Adipocyte (in vitro differentiated cells): ENCODE measurements at regions not wholly inside any gene's neighbourhood (a gene's known extent, or its start where the extent isn't known, plus 50 kb on each side); places are given as distances from the start of the nearest gene placed in this dataset.
"Not testable (repeated sequence)": the region's sequence is repeated elsewhere in the genome, so short reads cannot be mapped to it uniquely, and the experiment has no call there.

Source experiments
- DNase-seq: peaks from one replicate; pipeline ENCODE4 v3.0.0-alpha.2; 2015; ENCODE audit warnings: low read depth
- H3K27me3 ChIP-seq: replicated peaks from 2 replicates; pipeline ENCODE4 v1.7.0; 2013; ENCODE audit warnings: mild to moderate bottlenecking, low read length, moderate library complexity; ENCODE audit not compliant: control insufficient read depth, insufficient read depth
- H3K36me3 ChIP-seq: 2 replicates; pipeline ENCODE4 v1.7.0; 2013; ENCODE audit warnings: low read length, mild to moderate bottlenecking, moderate library complexity; ENCODE audit not compliant: control insufficient read depth, insufficient read depth, severe bottlenecking
- H3K4me1 ChIP-seq: 2 replicates; pipeline ENCODE4 v1.7.0; 2013; ENCODE audit warnings: mild to moderate bottlenecking, low read length, moderate library complexity; ENCODE audit not compliant: control insufficient read depth, insufficient read depth
- H3K4me3 ChIP-seq: 2 replicates; pipeline ENCODE4 v1.7.0; 2013; ENCODE audit warnings: mild to moderate bottlenecking, low read length, moderate library complexity
- H3K9ac ChIP-seq: 2 replicates; pipeline ENCODE4 v1.7.0; 2013; ENCODE audit warnings: mild to moderate bottlenecking, low read length, moderate library complexity
- H3K9me3 ChIP-seq: 2 replicates; pipeline ENCODE4 v1.7.0; 2013; ENCODE audit warnings: mild to moderate bottlenecking, low read length, moderate library complexity; ENCODE audit not compliant: control insufficient read depth

DNA sequence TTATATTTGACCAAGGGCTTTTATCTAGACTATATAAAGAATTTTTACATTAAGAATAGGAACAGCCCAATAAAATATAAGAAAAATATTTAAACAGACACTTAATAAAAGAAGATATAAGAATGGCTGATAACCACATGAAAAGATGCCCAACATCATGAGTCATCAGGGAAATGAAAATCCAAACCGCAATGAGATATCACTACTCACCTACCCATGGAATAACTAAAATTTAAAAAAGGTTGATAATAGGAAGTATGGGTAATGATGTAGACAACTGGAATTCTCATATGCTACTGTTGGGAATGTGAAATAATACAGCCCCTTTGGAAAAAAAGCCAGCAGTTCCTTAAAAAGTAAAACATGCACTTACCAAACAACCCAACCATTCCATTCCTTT lies 206.9 kb upstream of the PCSK5 start:
- Histone ChIP-seq H3K4me3 (no peak overlapping the region), H3K4me1 (no peaks in the 10 kb centered on the region), H3K27me3 (no peaks in the 10 kb centered on the region), H3K9me3 (no peaks in the 10 kb centered on the region), H3K9ac (no peak overlapping the region), H3K36me3 (no peaks in the 10 kb centered on the region)
- no peak for DNase-seq

DNA sequence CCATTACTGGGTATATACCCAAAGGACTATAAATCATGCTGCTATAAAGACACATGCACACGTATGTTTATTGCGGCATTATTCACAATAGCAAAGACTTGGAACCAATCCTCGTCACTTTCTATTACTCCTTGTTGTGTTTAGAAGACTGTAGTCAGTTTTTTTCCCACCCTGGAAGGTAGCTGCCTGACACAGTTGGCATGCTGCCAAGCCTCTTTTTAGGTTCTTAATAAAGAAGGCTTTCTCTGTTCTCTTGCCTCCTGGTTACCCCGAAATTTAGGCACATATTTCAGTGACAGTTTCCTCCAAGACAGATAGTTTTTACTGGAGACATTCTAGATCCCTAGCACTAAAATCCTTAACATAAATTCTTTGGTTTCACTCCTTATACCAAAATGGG lies 205.4 kb upstream of the PCSK5 start:
- Histone ChIP-seq H3K9ac (no peak overlapping the region), H3K36me3 (no peaks in the 10 kb centered on the region), H3K9me3 (no peaks in the 10 kb centered on the region), H3K4me1 (no peaks in the 10 kb centered on the region), H3K4me3 (no peak overlapping the region), H3K27me3 (no peaks in the 10 kb centered on the region)
- DNase-seq: no peak

DNA sequence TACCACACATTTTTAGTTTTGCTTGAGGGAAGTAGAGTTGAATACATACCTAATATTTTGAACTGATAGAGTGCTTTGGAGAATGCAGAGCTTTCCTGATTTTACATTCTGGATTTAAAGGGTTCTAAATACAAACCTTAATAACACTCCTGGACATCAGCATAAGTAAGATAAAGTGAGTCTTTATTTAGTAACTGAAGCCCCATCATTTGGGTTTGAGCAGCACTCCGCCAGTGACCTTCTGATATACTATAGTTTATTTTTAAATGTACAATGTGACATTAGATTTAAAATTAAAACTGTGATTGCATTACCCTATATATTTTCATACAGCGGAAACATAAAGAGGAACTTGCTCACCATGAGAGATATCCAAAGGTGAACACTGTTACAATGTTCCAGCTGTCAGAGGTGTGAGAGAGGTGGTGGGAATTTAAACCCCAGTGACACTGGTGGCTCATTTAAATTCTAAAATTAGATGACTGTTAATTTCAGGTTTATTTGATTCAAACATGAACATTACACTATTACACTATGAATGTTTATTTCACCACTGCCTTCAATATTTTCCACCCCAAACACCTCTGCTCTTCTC lies 203.0 kb upstream of the PCSK5 start:
- no peaks in the 10 kb centered on the region for H3K27me3 ChIP-seq
- no peaks in the 10 kb centered on the region for H3K36me3 ChIP-seq
- no peak overlapping the region for H3K9ac ChIP-seq
- H3K4me1 ChIP-seq: no peaks in the 10 kb centered on the region
- peaks cover 6% of the 10 kb centered on the region for H3K9me3 ChIP-seq
- DNase-seq: no peak
- no peak overlapping the region for H3K4me3 ChIP-seq

DNA sequence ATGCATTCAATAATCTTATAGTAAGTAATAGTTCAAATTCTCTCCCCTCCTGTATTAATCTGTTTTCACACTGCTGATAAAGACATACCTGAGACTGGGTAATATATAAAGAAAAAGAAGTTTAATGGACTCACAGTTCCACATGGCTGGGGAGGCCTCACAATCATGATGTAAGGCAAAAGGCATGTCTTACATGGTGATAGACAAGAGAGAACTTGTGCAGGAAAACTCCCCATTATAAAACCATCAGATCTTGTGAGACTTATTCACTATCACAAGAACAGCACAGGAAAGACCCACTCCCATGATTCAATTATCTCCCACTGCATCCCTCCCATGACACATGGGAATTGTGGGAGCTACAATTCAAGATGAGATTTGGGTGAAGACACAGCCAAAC lies 199.9 kb upstream of the PCSK5 start:
- H3K36me3 ChIP-seq, DNase-seq, H3K27me3 ChIP-seq: not testable (repeated sequence)

DNA sequence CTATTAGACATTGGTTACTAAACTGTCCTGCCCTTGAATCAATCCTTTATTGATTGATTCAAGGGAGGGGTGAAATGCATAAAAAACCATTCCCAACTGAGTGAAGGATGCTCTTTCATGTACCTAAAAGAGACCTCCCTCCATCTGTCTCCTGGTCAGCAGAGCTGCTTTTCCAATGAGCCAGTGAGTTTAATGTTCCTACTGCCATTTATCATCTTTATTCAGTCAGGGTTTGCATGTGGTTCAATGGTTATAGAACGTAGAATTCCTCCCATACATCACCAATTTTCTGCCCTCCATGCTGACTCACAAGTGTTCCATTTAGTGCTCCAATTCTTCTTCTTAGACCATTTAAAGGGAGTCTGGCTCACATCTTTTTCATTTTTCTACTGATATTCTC lies 199.1 kb upstream of the PCSK5 start:
- DNase-seq: no peak
- Histone ChIP-seq H3K27me3 (no peaks in the 10 kb centered on the region), H3K4me1 (no peaks in the 10 kb centered on the region), H3K36me3 (no peaks in the 10 kb centered on the region), H3K4me3 (no peak overlapping the region), H3K9ac (no peak overlapping the region), H3K9me3 (peaks cover 6% of the 10 kb centered on the region)

More for the DNA sequence above, 199.9 kb upstream of the PCSK5 start:
- H3K9ac ChIP-seq, H3K4me3 ChIP-seq, H3K9me3 ChIP-seq, H3K4me1 ChIP-seq: not testable (repeated sequence)

DNA sequence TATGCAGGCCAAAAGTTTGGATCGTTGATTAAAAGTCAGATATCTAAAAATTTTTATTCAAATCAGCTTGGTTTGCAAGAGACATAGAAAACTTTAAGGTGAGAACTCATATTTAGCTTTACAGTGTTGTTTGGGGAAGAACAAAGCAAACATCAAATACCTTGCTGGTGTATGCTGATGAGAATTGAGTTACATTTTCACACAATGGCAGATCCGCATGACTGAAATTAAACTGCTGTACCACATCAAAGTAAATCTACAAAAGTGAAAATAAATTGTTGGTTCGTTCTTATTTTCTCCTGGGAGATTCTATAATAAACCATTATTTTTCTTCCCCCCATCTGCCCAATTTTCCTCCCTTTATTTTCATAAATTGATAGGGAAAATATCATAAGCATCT lies 198.2 kb upstream of the PCSK5 start:
- peaks cover 6% of the 10 kb centered on the region for H3K9me3 ChIP-seq
- DNase-seq: no peak
- H3K36me3 ChIP-seq: no peaks in the 10 kb centered on the region
- H3K4me3 ChIP-seq: no peak overlapping the region
- no peaks in the 10 kb centered on the region for H3K4me1 ChIP-seq
- no peak overlapping the region for H3K9ac ChIP-seq
- H3K27me3 ChIP-seq: no peaks in the 10 kb centered on the region

DNA sequence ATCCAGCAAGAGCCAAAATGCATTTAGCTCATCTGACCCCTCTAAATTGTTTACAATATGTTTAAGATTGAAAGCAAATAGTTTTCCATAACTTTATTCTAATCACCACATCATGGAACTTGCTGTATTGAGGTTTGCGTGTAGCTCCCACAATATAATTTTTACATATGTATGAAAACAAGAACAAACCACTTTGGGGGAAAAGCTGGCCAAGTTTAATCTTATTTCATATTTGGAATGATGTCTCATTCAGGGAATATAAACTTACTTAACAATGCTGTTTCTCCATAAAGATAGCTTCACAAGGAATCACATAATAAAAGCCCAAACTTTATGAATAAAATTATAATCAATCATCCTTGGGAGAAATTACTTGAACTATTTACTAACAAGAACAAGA lies 194.6 kb upstream of the PCSK5 start:
- Histone ChIP-seq H3K4me3 (no peak overlapping the region), H3K9me3 (peaks cover 6% of the 10 kb centered on the region), H3K4me1 (no peaks in the 10 kb centered on the region), H3K9ac (no peak overlapping the region), H3K36me3 (no peaks in the 10 kb centered on the region), H3K27me3 (no peaks in the 10 kb centered on the region)
- DNase-seq: no peak

DNA sequence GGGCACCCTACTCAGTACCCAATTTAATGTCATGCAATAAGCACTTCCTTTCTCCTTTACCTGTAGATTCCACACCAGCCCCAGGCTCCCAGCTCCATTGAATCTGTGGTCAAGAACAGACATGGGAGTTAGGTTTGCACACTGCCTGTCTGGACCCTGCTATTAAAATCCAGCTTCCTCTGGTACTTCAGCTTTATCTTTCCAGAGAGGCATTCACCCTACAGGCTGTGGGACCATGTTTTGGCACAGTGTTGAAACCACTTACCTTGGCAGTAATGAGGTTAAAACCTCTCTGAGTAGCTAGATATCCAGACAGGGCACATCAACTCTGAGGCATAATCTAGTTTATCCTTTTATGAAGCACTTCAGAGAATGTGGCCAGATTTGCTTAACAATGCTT lies 191.5 kb upstream of the PCSK5 start:
- DNase-seq: no peak
- H3K9me3 ChIP-seq: no peaks in the 10 kb centered on the region
- no peak overlapping the region for H3K9ac ChIP-seq
- H3K27me3 ChIP-seq: no peaks in the 10 kb centered on the region
- H3K4me1 ChIP-seq: no peaks in the 10 kb centered on the region
- H3K36me3 ChIP-seq: no peaks in the 10 kb centered on the region
- H3K4me3 ChIP-seq: no peak overlapping the region

DNA sequence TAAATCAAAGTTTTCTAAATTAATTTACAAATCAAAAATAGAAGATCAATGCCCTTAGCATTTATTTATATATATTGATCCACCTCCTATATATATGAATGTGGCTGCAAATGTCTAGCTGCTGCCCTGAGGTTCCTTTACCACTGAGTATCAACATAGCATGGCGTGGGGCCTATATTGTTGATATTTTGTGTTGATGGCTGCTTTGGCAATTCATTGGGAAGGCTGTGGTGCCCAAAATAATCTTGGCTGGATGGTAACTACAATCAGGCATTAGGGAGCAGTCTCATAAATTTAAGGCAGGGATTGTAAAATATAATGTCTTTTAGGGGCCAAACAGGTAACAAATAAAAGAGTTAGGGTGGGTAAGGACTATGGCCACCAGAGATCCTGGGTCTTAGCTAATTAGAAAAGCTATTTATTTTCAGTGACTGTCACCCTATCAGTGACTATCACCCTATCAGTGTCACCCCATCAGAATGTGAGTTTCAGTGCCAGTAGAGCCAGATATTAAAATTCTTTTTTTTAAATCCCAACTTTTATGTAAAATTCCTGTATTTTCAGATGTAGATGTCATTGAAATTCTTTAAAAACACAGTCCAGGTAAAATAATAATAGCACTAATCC lies 190.7 kb upstream of the PCSK5 start:
- no peak overlapping the region for H3K9ac ChIP-seq
- no peaks in the 10 kb centered on the region for H3K36me3 ChIP-seq
- H3K4me1 ChIP-seq: no peaks in the 10 kb centered on the region
- DNase-seq: no peak
- H3K27me3 ChIP-seq: no peaks in the 10 kb centered on the region
- no peaks in the 10 kb centered on the region for H3K9me3 ChIP-seq
- H3K4me3 ChIP-seq: no peak overlapping the region

DNA sequence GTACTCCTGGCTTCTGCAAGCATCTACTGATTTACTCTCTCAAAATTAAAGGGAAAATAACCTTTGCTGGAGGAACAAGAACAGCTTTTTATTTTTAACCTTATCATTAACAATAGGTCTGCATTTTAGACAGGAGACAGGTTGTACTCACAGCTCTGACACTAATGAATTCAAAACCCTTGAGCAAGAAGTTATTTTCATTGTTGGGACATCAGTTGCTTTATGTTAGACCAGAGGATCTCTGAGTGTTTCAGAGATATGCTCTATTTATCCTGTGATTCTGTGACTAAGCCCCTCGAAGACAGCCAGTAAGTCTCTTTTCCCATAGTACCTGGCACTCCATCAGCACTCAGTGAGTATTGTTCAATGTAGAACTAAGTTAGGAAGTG lies 190.2 kb upstream of the PCSK5 start:
- Histone ChIP-seq H3K36me3 (no peaks in the 10 kb centered on the region), H3K9ac (no peak overlapping the region), H3K4me1 (no peaks in the 10 kb centered on the region), H3K27me3 (no peaks in the 10 kb centered on the region), H3K9me3 (no peaks in the 10 kb centered on the region), H3K4me3 (no peak overlapping the region)
- DNase-seq: no peak

DNA sequence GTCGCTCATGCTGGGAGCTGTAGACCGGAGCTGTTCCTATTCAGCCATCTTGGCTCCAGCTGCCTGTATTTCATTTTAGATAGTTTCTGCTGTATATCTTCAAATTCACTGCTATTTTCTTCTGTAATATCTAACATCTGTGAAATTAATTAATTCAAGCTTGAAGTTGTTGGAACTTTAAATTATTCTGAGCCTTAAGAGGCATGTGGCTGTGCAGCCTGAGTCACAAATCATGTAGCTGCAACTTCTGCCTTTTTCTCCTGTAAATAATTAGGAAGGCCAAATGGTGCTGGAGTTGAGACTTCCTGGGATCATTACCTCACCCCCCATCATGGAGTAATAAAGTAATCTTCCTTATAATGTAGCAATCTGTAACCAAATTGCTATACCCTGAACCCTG lies 183.3 kb upstream of the PCSK5 start:
- H3K27me3 ChIP-seq: no peaks in the 10 kb centered on the region
- H3K36me3 ChIP-seq: no peaks in the 10 kb centered on the region
- no peak overlapping the region for H3K9ac ChIP-seq
- DNase-seq: no peak
- no peak overlapping the region for H3K4me3 ChIP-seq
- no peaks in the 10 kb centered on the region for H3K9me3 ChIP-seq
- no peaks in the 10 kb centered on the region for H3K4me1 ChIP-seq

DNA sequence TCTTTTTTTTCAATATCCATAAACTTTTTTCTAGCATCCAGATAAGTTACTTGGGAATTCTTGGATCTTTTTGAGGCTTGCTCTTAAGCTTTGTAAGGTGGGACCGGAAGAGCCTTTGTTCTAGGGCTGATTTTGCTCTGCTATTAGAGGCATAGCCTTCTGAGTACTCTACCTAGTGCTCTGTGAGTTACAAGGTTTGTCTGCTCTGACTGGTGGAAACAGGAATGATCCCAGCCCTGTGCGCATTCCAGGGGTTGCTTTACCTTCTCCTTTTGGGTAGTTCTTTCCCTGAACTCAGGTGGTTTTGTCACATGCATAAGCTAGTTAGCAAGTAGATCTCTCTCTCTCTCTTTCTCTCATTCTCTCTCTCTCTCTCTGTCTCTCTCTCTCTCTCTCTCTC lies 180.8 kb upstream of the PCSK5 start:
- Histone ChIP-seq H3K9me3 (no peaks in the 10 kb centered on the region), H3K4me1 (no peaks in the 10 kb centered on the region), H3K36me3 (no peaks in the 10 kb centered on the region), H3K9ac (no peak overlapping the region), H3K27me3 (no peaks in the 10 kb centered on the region), H3K4me3 (no peak overlapping the region)
- no peak for DNase-seq
